ENCODE measurements at regions not wholly inside any gene's neighbourhood (a gene's known extent, or its start where the extent isn't known, plus 50 kb on each side); places are given as distances from the start of the nearest gene placed in this dataset.

- no peak for TF ChIP-seq CTCF (IDR thresholded peaks at IDR 0.05)
Measured at GRCh38 chr5:3944930-3945329, 349.3 kb downstream of the IRX1 start.

GRCh38 chr5:3948838-3949237 is 353.2 kb downstream of the IRX1 start:
- H3K27me3 ChIP-seq: no peaks in the 10 kb centered on the region
- no peaks in the 10 kb centered on the region for H3K36me3 ChIP-seq
- intact Hi-C loops (cut with DNase I): no loop called here
- no peaks in the 10 kb centered on the region for H3K9me3 ChIP-seq
- no peak for DNase-seq (ENCODE audit: low spot score in 2 of 2)
- no peak overlapping the region for H3K4me3 ChIP-seq
- no peaks in the 10 kb centered on the region for H3K4me1 ChIP-seq
- TF ChIP-seq CTCF (IDR thresholded peaks at IDR 0.05): no peak
- H3K27ac ChIP-seq: no peak overlapping the region

More at GRCh38 chr5:3944930-3945329, 349.3 kb downstream of the IRX1 start:
- no peak for DNase-seq (ENCODE audit: low spot score in 2 of 2)
- H3K9me3 ChIP-seq: no peaks in the 10 kb centered on the region
- H3K4me1 ChIP-seq: no peaks in the 10 kb centered on the region
- H3K36me3 ChIP-seq: no peaks in the 10 kb centered on the region
- intact Hi-C loops (cut with DNase I): no loop called here
- H3K27ac ChIP-seq: no peak overlapping the region
- H3K27me3 ChIP-seq: no peaks in the 10 kb centered on the region
- H3K4me3 ChIP-seq: no peak overlapping the region

GRCh38 chr5:3954199-3954598 is 358.6 kb downstream of the IRX1 start:
- H3K4me3 ChIP-seq: no peak overlapping the region
- H3K4me1 ChIP-seq: no peaks in the 10 kb centered on the region
- intact Hi-C loops (cut with DNase I): no loop called here
- no peaks in the 10 kb centered on the region for H3K36me3 ChIP-seq
- no peak for DNase-seq (ENCODE audit: low spot score in 2 of 2)
- H3K9me3 ChIP-seq: no peaks in the 10 kb centered on the region
- no peak overlapping the region for H3K27ac ChIP-seq
- H3K27me3 ChIP-seq: no peaks in the 10 kb centered on the region
- no peak for TF ChIP-seq CTCF (IDR thresholded peaks at IDR 0.05)

GRCh38 chr5:3954633-3955032 is 359.0 kb downstream of the IRX1 start:
- intact Hi-C loops (cut with DNase I): no loop called here
- DNase-seq (ENCODE audit: low spot score in 2 of 2): no peak
- no peaks in the 10 kb centered on the region for H3K27me3 ChIP-seq

GRCh38 chr5:3957658-3958057 is 362.0 kb downstream of the IRX1 start:
- Histone ChIP-seq H3K36me3 (no peaks in the 10 kb centered on the region), H3K4me1 (no peaks in the 10 kb centered on the region), H3K27me3 (no peaks in the 10 kb centered on the region), H3K27ac (no peak overlapping the region), H3K4me3 (no peak overlapping the region), H3K9me3 (no peaks in the 10 kb centered on the region)
- DNase-seq (ENCODE audit: low spot score in 2 of 2): no peak
- TF ChIP-seq CTCF (IDR thresholded peaks at IDR 0.05): no peak
- intact Hi-C loops (cut with DNase I): no loop called here

More at GRCh38 chr5:3954633-3955032, 359.0 kb downstream of the IRX1 start:
- Histone ChIP-seq H3K4me3 (no peak overlapping the region), H3K9me3 (no peaks in the 10 kb centered on the region), H3K4me1 (no peaks in the 10 kb centered on the region), H3K27ac (no peak overlapping the region), H3K36me3 (no peaks in the 10 kb centered on the region)
- TF ChIP-seq CTCF (IDR thresholded peaks at IDR 0.05): no peak

GRCh38 chr5:3958389-3958788 is 362.8 kb downstream of the IRX1 start:
- Histone ChIP-seq H3K9me3 (no peaks in the 10 kb centered on the region), H3K36me3 (no peaks in the 10 kb centered on the region), H3K27ac (no peak overlapping the region), H3K4me1 (no peaks in the 10 kb centered on the region), H3K4me3 (no peak overlapping the region), H3K27me3 (no peaks in the 10 kb centered on the region)
- no peak for DNase-seq (ENCODE audit: low spot score in 2 of 2)
- intact Hi-C loops (cut with DNase I): no loop called here
- TF ChIP-seq CTCF (IDR thresholded peaks at IDR 0.05): no peak
